HepG2 (cell line): ENCODE measurements at regions not wholly inside any gene's neighbourhood (a gene's known extent, or its start where the extent isn't known, plus 50 kb on each side); places are given as distances from the start of the nearest gene placed in this dataset.
A peak's percentile ranks its signal among the peaks of the same experiment; 100 is the strongest.

Experiments
- ATF2 ChIP-seq: sonication (generic); formaldehyde crosslinking; IDR thresholded peaks from 2 replicates; pipeline ENCODE4 v1.4.0; 2020; ENCODE audit warnings: missing genetic modification reagents
- FOXA1 ChIP-seq, 2 experiments: fragments of 450-650 bp in 1 of 2; sonication (generic) in 1 of 2; formaldehyde crosslinking in 1 of 2; IDR thresholded peaks; 2 replicates each; pipeline versions ENCODE4 v1.4.0 to v1.6.1; 2016 to 2020; ENCODE audit warnings: missing genetic modification reagents in 1 of 2
- HDAC2 ChIP-seq: sonication (generic); formaldehyde crosslinking; IDR thresholded peaks from 2 replicates; pipeline ENCODE4 v1.4.0; 2020; ENCODE audit warnings: missing genetic modification reagents
- HNF4A ChIP-seq: sonication (generic); formaldehyde crosslinking; IDR thresholded peaks from 2 replicates; pipeline ENCODE4 v1.4.0; 2020; ENCODE audit warnings: missing genetic modification reagents
- MAFF ChIP-seq: IDR thresholded peaks from 2 replicates; pipeline ENCODE4 v1.6.1; 2011; ENCODE audit warnings: low read depth, low read length, improper control_type of control experiment
- NFIB ChIP-seq: sonication (generic); formaldehyde crosslinking; IDR thresholded peaks from 2 replicates; pipeline ENCODE4 v1.9.0; 2021; ENCODE audit warnings: missing genetic modification reagents, mild to moderate bottlenecking, borderline replicate concordance
- PBX3 ChIP-seq: sonication (generic); formaldehyde crosslinking; IDR thresholded peaks from 2 replicates; pipeline ENCODE4 v1.8.1; 2023; ENCODE audit warnings: missing genetic modification reagents, inconsistent platforms, borderline replicate concordance
- REPIN1 ChIP-seq: sonication (generic); formaldehyde crosslinking; IDR thresholded peaks from 2 replicates; pipeline ENCODE4 v1.8.0; 2022; ENCODE audit warnings: missing genetic modification reagents, low read depth, mild to moderate bottlenecking, borderline replicate concordance
- ZNF12 ChIP-seq: sonication (generic); formaldehyde crosslinking; IDR thresholded peaks from 2 replicates; pipeline ENCODE4 v1.5.0; 2020; ENCODE audit warnings: missing genetic modification reagents
- ZNF234 ChIP-seq: sonication (generic); formaldehyde crosslinking; conservative IDR thresholded peaks from 2 replicates; pipeline ENCODE4 v1.5.1; 2020; ENCODE audit warnings: mild to moderate bottlenecking, missing genetic modification reagents
- ZNF264 ChIP-seq: sonication (generic); formaldehyde crosslinking; IDR thresholded peaks from 2 replicates; pipeline ENCODE4 v1.4.0; 2020; ENCODE audit warnings: missing genetic modification reagents
- ZNF354B ChIP-seq: sonication (generic); formaldehyde crosslinking; IDR thresholded peaks from 2 replicates; pipeline ENCODE4 v1.8.0; 2022; ENCODE audit warnings: mild to moderate bottlenecking, missing genetic modification reagents
- ZNF407 ChIP-seq: sonication (generic); formaldehyde crosslinking; IDR thresholded peaks from one replicate; pipeline ENCODE4 v1.5.1; 2020; ENCODE audit warnings: mild to moderate bottlenecking, missing genetic modification reagents; ENCODE audit errors: not compliant biosample characterization
- ZNF558 ChIP-seq: sonication (generic); formaldehyde crosslinking; IDR thresholded peaks from 2 replicates; pipeline ENCODE4 v1.9.0; 2022; ENCODE audit warnings: mild to moderate bottlenecking, missing genetic modification reagents, borderline replicate concordance
- ZNF773 ChIP-seq: sonication (generic); formaldehyde crosslinking; IDR thresholded peaks from 2 replicates; pipeline ENCODE4 v1.4.0; 2020; ENCODE audit warnings: missing genetic modification reagents, borderline replicate concordance
- ZNF788 ChIP-seq: sonication (generic); formaldehyde crosslinking; IDR thresholded peaks from 2 replicates; pipeline ENCODE4 v1.5.0; 2020; ENCODE audit warnings: mild to moderate bottlenecking, missing genetic modification reagents, borderline replicate concordance
- ZNF792 ChIP-seq: IDR thresholded peaks from 2 replicates; pipeline ENCODE4 v1.6.1; 2016

- TF ChIP-seq FOXA1 (IDR thresholded peaks at IDR 0.05) (no peak), FOXA1 (CRISPR knock-in tag; IDR thresholded peaks at IDR 0.05) (peak; percentile 65), ZNF354B (no peak), ZNF792 (CRISPR knock-in tag) (no peak), ZNF12 (CRISPR knock-in tag) (peak; percentile 76), REPIN1 (CRISPR knock-in tag) (peak; percentile 66; the same call in 1 of the 2 replicates), MAFF (peak; percentile 35; the same call in 1 of the 2 replicates), ZNF773 (CRISPR knock-in tag) (no peak), ATF2 (CRISPR knock-in tag) (peak; percentile 30; the same call in 1 of the 2 replicates), NFIB (peak; percentile 74; the same call in 1 of the 2 replicates), PBX3 (no peak), ZNF407 (CRISPR knock-in tag) (no peak), ZNF558 (no peak), ZNF788 (CRISPR knock-in tag) (0 out of 2 replicates have a peak, but pooled peaks have one; percentile 34), HDAC2 (CRISPR knock-in tag) (peak; percentile 49; the same call in 1 of the 2 replicates), ZNF264 (CRISPR knock-in tag) (0 out of 2 replicates have a peak, but pooled peaks have one; percentile 64), HNF4A (CRISPR knock-in tag) (peak; percentile 95), ZNF234 (CRISPR knock-in tag) (no peak)
Observed at GRCh38 chr2:38148501-38148900, 72.5 kb upstream of the CYP1B1 start (continued).
